ENCODE measurements at regions not wholly inside any gene's neighbourhood (a gene's known extent, or its start where the extent isn't known, plus 50 kb on each side); places are given as distances from the start of the nearest gene placed in this dataset.

- Histone ChIP-seq H3K9me3 (ENCODE audit: control insufficient read depth in 2 of 3, insufficient read depth in 1 of 3, low read length in 3 of 3) (peaks cover 0 to 6% (median 0%) of the 10 kb centered on the region in 3 donors), H3K36me3 (ENCODE audit: control insufficient read depth in 2 of 3, insufficient read depth in 3 of 3, low read length in 3 of 3) (no peaks in the 10 kb centered on the region), H3K27ac (ENCODE audit: low read depth in 2 of 2, low read length in 2 of 2) (no peak overlapping the region), H3K9ac (ENCODE audit: low read length in 3 of 3) (no peak overlapping the region), H3K4me1 (ENCODE audit: control insufficient read depth in 2 of 3, insufficient read depth in 2 of 3, low read depth in 1 of 3, low read length in 3 of 3) (peaks cover 0 to 3% (median 0%) of the 10 kb centered on the region in 3 donors), H3K4me3 (ENCODE audit: low read length in 3 of 3) (no peak overlapping the region), H3K27me3 (ENCODE audit: control insufficient read depth, insufficient read depth, low read length) (no peaks in the 10 kb centered on the region)
- TF ChIP-seq CTCF (IDR thresholded peaks at IDR 0.05; ENCODE audit: borderline replicate concordance, extremely low read depth, insufficient read depth): no peak
- no peak for DNase-seq
- intact Hi-C loops (cut with DNase I): no loop called here
- no peak for FAIRE-seq
Observed at GRCh38 chr15:70308735-70309434, 211.2 kb upstream of the TLE3 start.

GRCh38 chr15:70308011-70308734 is 210.5 kb upstream of the TLE3 start:
- Histone ChIP-seq H3K36me3 (ENCODE audit: control insufficient read depth in 2 of 3, insufficient read depth in 3 of 3, low read length in 3 of 3) (no peaks in the 10 kb centered on the region), H3K4me3 (ENCODE audit: low read length in 3 of 3) (no peak overlapping the region), H3K4me1 (ENCODE audit: control insufficient read depth in 2 of 3, insufficient read depth in 2 of 3, low read depth in 1 of 3, low read length in 3 of 3) (peaks cover 0 to 3% (median 0%) of the 10 kb centered on the region in 3 donors), H3K27ac (ENCODE audit: low read depth in 2 of 2, low read length in 2 of 2) (no peak overlapping the region), H3K9ac (ENCODE audit: low read length in 3 of 3) (no peak overlapping the region), H3K27me3 (ENCODE audit: control insufficient read depth, insufficient read depth, low read length) (no peaks in the 10 kb centered on the region), H3K9me3 (ENCODE audit: control insufficient read depth in 2 of 3, insufficient read depth in 1 of 3, low read length in 3 of 3) (peaks cover 0 to 6% (median 0%) of the 10 kb centered on the region in 3 donors)
- FAIRE-seq (no peak), DNase-seq (no peak)
- TF ChIP-seq CTCF (IDR thresholded peaks at IDR 0.05; ENCODE audit: borderline replicate concordance, extremely low read depth, insufficient read depth): no peak
- intact Hi-C loops (cut with DNase I): no loop called here

GRCh38 chr15:70306582-70306981 is 208.9 kb upstream of the TLE3 start:
- FAIRE-seq (no peak), DNase-seq (no peak)
- peaks cover 0 to 3% (median 0%) of the 10 kb centered on the region in 3 donors for H3K4me1 ChIP-seq (ENCODE audit: control insufficient read depth in 2 of 3, insufficient read depth in 2 of 3, low read depth in 1 of 3, low read length in 3 of 3)
- no peak overlapping the region for H3K27ac ChIP-seq (ENCODE audit: low read depth in 2 of 2, low read length in 2 of 2)
- no peaks in the 10 kb centered on the region for H3K36me3 ChIP-seq (ENCODE audit: control insufficient read depth in 2 of 3, insufficient read depth in 3 of 3, low read length in 3 of 3)
- intact Hi-C loops (cut with DNase I): no loop called here
- H3K9ac ChIP-seq (ENCODE audit: low read length in 3 of 3): no peak overlapping the region
- H3K27me3 ChIP-seq (ENCODE audit: control insufficient read depth, insufficient read depth, low read length): no peaks in the 10 kb centered on the region
- H3K9me3 ChIP-seq (ENCODE audit: control insufficient read depth in 2 of 3, insufficient read depth in 1 of 3, low read length in 3 of 3): peaks cover 0 to 6% (median 0%) of the 10 kb centered on the region in 3 donors
- no peak for TF ChIP-seq CTCF (IDR thresholded peaks at IDR 0.05; ENCODE audit: borderline replicate concordance, extremely low read depth, insufficient read depth)
- no peak overlapping the region for H3K4me3 ChIP-seq (ENCODE audit: low read length in 3 of 3)
